Esophagus squamous epithelium (tissue), 4 donors: ENCODE measurements at regions not wholly inside any gene's neighbourhood (a gene's known extent, or its start where the extent isn't known, plus 50 kb on each side); places are given as distances from the start of the nearest gene placed in this dataset.

Experiments used
- POLR2A ChIP-seq, 4 donors: fragments of 450-650 bp; IDR thresholded peaks; one replicate each; pipeline ENCODE4 v1.6.1; 2017; ENCODE audit warnings: antibody characterized with exemption in 4 of 4, mild to moderate bottlenecking in 4 of 4, moderate library complexity in 3 of 4
- TF ChIP-seq, protein P1 (sequence below), 6 experiments: fragments of 450-650 bp in 4 of 6; fragments of 200-600 bp in 2 of 6; sonication (generic) in 2 of 6; IDR thresholded peaks; one replicate each; pipeline ENCODE4 v1.5.1; 2016 to 2019; ENCODE audit warnings: antibody characterized with exemption in 6 of 6, mild to moderate bottlenecking in 4 of 6, moderate library complexity in 4 of 6

DNA sequence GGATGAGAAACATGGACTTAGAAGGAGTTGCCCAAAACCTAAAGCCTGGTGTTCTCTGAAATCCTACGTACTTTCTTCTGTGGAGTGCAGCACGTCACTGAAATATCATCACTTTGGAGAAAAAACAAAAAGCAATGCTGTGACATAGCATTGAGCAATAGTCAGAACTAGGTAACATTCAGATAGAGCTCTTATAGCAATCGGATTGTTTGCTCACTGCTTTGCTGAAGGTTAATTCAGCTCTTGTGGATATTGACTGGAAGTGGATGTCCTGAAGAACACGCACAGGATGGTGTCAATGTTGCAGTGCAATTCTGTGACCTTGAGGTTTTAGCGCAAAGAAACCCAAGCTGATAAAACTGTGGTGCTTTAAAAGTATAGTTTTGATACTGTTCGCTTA lies 114.2 kb upstream of the GRXCR1 start:
- TF ChIP-seq, protein P1, sequence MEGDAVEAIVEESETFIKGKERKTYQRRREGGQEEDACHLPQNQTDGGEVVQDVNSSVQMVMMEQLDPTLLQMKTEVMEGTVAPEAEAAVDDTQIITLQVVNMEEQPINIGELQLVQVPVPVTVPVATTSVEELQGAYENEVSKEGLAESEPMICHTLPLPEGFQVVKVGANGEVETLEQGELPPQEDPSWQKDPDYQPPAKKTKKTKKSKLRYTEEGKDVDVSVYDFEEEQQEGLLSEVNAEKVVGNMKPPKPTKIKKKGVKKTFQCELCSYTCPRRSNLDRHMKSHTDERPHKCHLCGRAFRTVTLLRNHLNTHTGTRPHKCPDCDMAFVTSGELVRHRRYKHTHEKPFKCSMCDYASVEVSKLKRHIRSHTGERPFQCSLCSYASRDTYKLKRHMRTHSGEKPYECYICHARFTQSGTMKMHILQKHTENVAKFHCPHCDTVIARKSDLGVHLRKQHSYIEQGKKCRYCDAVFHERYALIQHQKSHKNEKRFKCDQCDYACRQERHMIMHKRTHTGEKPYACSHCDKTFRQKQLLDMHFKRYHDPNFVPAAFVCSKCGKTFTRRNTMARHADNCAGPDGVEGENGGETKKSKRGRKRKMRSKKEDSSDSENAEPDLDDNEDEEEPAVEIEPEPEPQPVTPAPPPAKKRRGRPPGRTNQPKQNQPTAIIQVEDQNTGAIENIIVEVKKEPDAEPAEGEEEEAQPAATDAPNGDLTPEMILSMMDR (IDR thresholded peaks at IDR 0.05), result no peak
- no peak for TF ChIP-seq POLR2A (IDR thresholded peaks at IDR 0.05)
